GM19099 (cell line): ENCODE measurements at regions not wholly inside any gene's neighbourhood (a gene's known extent, or its start where the extent isn't known, plus 50 kb on each side); places are given as distances from the start of the nearest gene placed in this dataset.

Experiments
- POLR2A ChIP-seq: IDR thresholded peaks from 3 replicates; pipeline ENCODE4 v1.6.1; 2011; ENCODE audit warnings: low read depth; ENCODE audit not compliant: insufficient read length; ENCODE audit errors: extremely low read depth

DNA sequence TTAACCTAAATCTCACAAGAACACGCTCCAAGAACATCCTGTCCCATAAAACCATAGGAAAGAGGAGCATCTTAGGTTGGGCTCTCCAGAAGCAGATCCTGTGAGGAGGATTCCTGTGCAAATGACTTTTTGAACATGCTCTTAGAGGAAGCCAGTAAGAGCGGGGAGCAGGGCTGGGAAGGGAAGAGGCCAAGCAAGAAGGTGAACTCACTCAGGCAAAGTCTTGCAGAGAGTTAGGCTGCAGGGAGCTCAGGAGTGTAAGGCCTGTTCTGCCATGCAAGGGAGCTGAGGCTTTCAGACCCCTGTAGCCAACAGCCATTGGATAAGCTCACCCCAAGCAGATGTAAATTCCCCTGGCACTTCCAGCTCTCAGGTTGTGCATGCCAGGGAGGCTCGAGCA, 63.6 kb upstream of the LY86 start:
- TF ChIP-seq POLR2A = no peak

DNA sequence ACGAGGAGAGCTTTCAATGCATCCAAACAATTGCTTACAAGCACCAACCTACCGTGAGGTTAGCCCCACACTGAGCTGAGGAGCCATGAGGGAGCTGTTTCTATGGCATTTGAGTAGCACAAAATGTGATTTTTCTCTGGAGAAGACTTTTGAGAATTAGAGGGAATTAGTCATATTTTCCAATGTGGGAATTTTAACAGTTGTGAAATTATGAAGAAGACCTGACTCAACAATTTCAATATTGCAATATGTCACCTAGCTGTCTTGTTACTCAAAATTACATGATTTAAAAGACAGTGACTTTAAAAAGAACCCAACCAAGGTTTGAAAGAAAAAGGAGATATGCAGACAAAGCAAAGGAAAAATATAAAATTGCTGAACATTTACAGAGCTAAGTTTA, 62.6 kb upstream of the LY86 start:
- TF ChIP-seq POLR2A = no peak

DNA sequence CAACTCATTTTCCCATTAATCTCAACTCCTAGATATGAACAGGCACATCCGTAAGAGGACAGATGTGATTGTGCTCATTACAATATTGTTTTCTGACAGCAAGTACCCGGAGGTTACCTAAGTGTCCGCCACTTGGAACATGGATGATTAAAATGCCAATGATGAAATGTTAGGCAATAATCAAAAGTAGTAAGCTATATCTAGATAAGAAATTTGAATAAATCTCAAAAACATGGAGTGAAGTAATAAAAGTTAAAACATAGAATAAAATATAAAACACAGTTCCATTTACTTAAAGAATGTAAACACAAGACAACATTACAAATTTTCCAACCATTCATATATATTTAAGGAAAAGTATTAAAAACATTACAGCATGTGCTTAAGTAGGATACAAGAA, 59.2 kb upstream of the LY86 start:
- no peak for TF ChIP-seq POLR2A

DNA sequence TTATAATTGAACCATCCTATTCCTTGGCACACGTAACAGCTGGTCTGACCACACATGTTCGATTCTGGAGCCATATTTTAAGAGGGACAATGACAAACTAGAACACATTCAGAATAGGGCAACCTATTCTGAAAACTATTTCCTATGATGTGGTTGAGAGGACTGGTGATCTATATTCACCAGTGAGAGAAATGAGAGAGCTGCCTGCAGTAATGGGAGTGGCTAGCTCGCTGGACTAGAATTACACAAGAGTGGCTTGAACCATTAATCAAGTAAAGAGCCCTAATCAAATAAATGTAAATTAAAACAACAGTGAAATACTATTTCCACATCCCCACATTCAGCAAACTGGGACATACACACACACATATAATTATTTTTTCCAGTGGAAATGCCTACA, 55.3 kb upstream of the LY86 start:
- no peak for TF ChIP-seq POLR2A

DNA sequence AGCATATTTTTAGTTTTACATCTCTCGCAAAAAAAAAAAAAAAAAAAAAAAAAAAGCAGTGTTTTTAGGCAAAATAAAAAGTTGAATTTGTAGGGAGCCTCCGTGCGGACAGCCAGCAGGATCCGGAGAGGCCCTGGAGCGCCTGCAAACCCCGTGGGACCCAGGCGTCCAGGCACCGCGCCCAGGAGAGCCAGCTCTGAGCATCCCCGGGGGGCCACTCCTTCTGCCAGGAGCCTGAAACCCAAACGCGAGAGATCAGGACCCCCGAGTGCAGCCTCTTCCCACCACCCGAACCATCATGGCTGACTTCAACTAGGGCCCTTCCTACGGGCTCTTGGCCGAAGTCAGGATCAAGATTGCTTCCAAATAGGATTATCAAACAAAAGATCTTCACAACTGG, 54.1 kb upstream of the LY86 start:
- no peak for TF ChIP-seq POLR2A

DNA sequence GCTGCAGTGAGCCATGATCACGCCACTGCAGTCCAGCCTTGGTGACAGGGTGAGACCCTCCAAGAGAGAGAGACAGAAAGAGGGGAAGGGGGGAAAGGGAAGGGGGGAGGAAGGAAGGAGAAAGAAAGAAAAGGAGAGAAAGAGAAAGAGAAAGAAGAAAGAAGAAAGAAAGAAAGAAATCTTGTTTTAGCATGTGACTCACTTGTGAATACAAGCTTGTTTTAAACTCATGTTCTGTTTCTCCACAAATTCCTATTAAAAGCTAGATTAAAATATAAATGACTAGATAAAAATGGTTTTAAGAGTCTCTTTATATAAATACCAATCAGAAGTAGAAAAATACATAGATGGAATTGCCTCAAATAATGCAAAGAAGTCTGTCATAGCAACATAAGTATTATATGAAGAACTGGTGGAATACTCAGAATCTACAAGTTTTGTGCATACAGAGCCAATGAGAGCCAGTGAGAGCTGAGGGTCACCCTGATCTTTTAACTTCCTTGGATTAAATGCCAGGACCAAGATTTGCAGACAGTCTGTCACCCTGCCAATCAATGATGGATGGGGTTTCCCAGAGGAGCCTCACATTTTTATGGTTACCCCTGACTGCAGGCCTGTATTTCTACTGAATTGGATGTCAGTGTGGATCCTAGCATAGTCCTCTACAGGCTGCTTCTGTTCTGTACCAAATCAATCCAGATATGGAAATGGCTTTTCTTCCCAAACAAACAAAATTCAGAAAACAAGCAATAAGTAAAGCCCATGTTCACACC, 50.8 kb upstream of the LY86 start:
- TF ChIP-seq POLR2A = no peak

DNA sequence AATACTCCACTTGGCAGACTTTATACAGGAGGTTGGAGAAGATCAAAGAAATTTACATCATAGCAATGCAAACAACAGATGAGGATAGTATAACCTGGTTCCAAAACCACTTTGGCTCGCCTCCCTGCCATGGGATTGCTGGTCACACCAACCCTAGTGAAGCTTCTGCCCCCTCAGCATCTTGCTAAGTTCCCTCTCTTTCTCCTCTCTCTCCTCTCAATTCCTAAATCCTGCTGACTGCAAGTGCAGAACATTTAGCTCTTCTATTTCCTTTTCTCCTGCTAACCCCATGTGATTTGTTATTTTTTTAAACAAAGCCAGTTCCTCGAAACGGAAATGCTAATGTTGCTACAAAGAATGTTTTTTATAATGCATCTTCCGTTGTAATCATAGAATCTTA, 50.3 kb upstream of the LY86 start:
- no peak for TF ChIP-seq POLR2A
